Kidney (tissue), 13 donors: ENCODE measurements at regions not wholly inside any gene's neighbourhood (a gene's known extent, or its start where the extent isn't known, plus 50 kb on each side); places are given as distances from the start of the nearest gene placed in this dataset.

ENCODE experiments used
- DNase-seq, 5 donors: peaks; one replicate each; pipeline ENCODE4 v3.0.0-alpha.2; 2013 to 2020
- FAIRE-seq: peaks from 2 replicates; lab custom pipeline; 2012; peaks lifted over from hg19 to GRCh38; lab: Jason Lieb, UNC
- H3K27ac ChIP-seq, 2 donors: one replicate each; pipeline ENCODE4 v1.7.0; 2013; ENCODE audit warnings: low read depth in 2 of 2, low read length in 2 of 2, inconsistent platforms in 1 of 2
- H3K27me3 ChIP-seq: one replicate; pipeline ENCODE4 v1.7.1; 2013; ENCODE audit warnings: low read length, inconsistent platforms; ENCODE audit not compliant: control insufficient read depth, insufficient read depth
- H3K36me3 ChIP-seq, 3 donors: one replicate each; pipeline versions ENCODE4 v1.7.0 to v1.7.1; 2013; ENCODE audit warnings: low read length in 3 of 3, control low read depth in 1 of 3, inconsistent platforms in 1 of 3; ENCODE audit not compliant: insufficient read depth in 3 of 3, control insufficient read depth in 2 of 3
- H3K4me1 ChIP-seq, 3 donors: one replicate each; pipeline versions ENCODE4 v1.7.0 to v1.7.1; 2013; ENCODE audit warnings: low read length in 3 of 3, inconsistent platforms in 1 of 3, low read depth in 1 of 3; ENCODE audit not compliant: control insufficient read depth in 2 of 3, insufficient read depth in 2 of 3
- H3K4me3 ChIP-seq, 3 donors: one replicate each; pipeline versions ENCODE4 v1.7.0 to v1.8.1; 2013; ENCODE audit warnings: low read length in 3 of 3, control low read depth in 1 of 3, inconsistent platforms in 1 of 3
- H3K9ac ChIP-seq, 3 donors: one replicate each; pipeline versions ENCODE4 v1.7.0 to v1.7.1; 2013; ENCODE audit warnings: low read length in 3 of 3, control low read depth in 1 of 3, inconsistent platforms in 1 of 3
- H3K9me3 ChIP-seq, 3 donors: one replicate each; pipeline versions ENCODE4 v1.7.0 to v1.7.1; 2013; ENCODE audit warnings: low read length in 3 of 3, control low read depth in 1 of 3, inconsistent platforms in 1 of 3; ENCODE audit not compliant: control insufficient read depth in 2 of 3, insufficient read depth in 1 of 3
- intact Hi-C: fragments of 100-400 bp; cut with DNase I; formaldehyde crosslinking; loops from one replicate; pipeline ENCODE4 v1.11.1; 2022
- TF ChIP-seq, protein P1 (sequence below): IDR thresholded peaks from 3 replicates; pipeline ENCODE4 v1.5.1; 2012; ENCODE audit warnings: mild to moderate bottlenecking, moderate library complexity, borderline replicate concordance; ENCODE audit not compliant: insufficient read depth; ENCODE audit errors: extremely low read depth
- donor health status: control.
- donor health status: control.
- donor health status: control.
- donor health status: control.
- donor health status: control.
- donor health status: DM: yes; HTN: yes; CAD: no.
- donor health status: Normal renal cell carcinoma (clear cell type).

DNA sequence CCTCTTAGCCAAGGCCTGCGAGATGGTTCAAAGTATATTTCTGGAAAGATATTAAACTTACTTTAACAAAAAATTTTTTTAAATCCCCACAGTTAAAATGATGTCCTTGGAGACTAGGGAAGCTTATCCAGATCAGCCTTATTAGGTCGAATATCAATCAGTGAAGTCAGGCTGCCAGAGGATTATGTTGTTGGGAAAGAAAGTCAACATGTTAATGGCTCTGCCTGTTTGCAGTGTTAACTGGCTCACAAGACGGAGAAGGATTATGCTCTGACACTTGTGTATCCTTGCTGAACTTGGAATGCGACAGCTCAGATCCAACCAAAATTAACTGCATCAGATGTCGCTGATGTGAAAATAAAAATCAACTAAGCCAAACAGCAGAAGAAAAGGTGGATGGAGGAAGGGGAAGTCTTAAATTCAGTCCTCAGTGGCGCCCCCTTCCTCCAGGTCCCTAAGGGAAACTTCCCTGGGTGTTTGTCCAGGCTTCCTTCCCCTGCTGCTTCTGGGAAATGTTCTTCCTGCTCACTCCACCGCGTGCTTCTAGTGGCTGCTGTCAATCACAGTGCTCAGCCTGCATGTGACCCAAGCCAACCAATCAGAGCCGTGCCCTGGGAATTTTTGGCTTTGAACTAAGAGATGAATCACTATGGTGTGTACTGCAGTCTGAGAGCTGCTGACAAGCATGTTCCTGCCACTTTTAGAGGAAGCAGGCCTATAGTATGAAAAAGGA lies 690.4 kb upstream of the NRP1 start:
- H3K9me3 ChIP-seq: peaks cover 0 to 3% (median 0%) of the 10 kb centered on the region in 3 donors
- FAIRE-seq (no peak), DNase-seq (no peak)
- no peaks in the 10 kb centered on the region for H3K4me1 ChIP-seq
- TF ChIP-seq, protein P1, sequence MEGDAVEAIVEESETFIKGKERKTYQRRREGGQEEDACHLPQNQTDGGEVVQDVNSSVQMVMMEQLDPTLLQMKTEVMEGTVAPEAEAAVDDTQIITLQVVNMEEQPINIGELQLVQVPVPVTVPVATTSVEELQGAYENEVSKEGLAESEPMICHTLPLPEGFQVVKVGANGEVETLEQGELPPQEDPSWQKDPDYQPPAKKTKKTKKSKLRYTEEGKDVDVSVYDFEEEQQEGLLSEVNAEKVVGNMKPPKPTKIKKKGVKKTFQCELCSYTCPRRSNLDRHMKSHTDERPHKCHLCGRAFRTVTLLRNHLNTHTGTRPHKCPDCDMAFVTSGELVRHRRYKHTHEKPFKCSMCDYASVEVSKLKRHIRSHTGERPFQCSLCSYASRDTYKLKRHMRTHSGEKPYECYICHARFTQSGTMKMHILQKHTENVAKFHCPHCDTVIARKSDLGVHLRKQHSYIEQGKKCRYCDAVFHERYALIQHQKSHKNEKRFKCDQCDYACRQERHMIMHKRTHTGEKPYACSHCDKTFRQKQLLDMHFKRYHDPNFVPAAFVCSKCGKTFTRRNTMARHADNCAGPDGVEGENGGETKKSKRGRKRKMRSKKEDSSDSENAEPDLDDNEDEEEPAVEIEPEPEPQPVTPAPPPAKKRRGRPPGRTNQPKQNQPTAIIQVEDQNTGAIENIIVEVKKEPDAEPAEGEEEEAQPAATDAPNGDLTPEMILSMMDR: no peak
- H3K36me3 ChIP-seq: no peaks in the 10 kb centered on the region
- H3K9ac ChIP-seq: no peak overlapping the region
- no peak overlapping the region for H3K27ac ChIP-seq
- H3K4me3 ChIP-seq: no peak overlapping the region
- H3K27me3 ChIP-seq: no peaks in the 10 kb centered on the region
- intact Hi-C loops: no loop called here

DNA sequence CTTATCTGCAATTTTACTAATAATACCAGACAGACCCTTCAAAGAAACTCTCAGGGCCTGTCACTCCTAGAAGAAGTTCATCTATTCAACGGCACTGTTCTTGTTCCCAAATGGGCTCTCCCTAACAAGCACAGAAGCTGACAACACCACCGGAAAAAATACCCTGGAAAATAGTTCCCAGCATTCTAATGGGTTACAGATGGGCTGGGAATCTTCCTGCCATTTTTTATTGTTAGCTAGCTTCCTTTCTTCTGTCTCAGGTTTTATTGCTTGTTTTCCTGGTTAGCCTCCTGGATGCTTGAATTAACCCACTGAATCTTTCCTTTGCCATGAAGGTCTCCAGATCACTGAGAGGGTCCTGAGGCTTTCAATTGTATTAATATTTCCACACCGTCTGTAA lies 689.8 kb upstream of the NRP1 start:
- Histone ChIP-seq H3K9me3 (peaks cover 0 to 3% (median 0%) of the 10 kb centered on the region in 3 donors), H3K36me3 (no peaks in the 10 kb centered on the region), H3K4me1 (no peaks in the 10 kb centered on the region), H3K27me3 (no peaks in the 10 kb centered on the region), H3K4me3 (no peak overlapping the region), H3K9ac (no peak overlapping the region), H3K27ac (no peak overlapping the region)
- DNase-seq (no peak), FAIRE-seq (no peak)
- intact Hi-C loops: no loop called here
- TF ChIP-seq, protein P1: no peak

DNA sequence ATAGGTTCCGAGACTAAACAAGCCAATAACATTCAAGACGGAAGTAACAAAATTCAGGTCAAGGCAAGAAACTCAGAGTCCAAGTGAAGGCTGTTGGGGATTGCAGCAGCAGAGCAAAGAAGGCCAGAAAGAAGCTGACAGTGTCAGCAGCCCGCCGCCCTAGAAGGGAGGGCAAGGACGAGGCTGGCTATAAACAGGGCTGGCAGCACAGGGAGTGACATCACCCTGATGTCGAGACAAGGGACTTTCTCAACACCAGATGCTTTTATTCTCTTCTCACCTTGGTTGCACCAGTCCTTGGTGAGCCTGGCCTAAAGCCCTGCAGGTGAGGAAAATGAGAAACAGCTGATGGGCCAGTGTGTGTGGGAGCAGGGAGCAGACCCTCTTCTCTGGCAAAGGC lies 687.7 kb upstream of the NRP1 start:
- Histone ChIP-seq H3K9me3 (peaks cover 0 to 3% (median 0%) of the 10 kb centered on the region in 3 donors), H3K36me3 (no peaks in the 10 kb centered on the region), H3K4me3 (no peak overlapping the region), H3K9ac (no peak overlapping the region), H3K27me3 (no peaks in the 10 kb centered on the region), H3K27ac (no peak overlapping the region), H3K4me1 (no peaks in the 10 kb centered on the region)
- DNase-seq: no peak
- TF ChIP-seq, protein P1: no peak
- no peak for FAIRE-seq
- intact Hi-C loops: no loop called here
